ENCODE measurements at regions not wholly inside any gene's neighbourhood (a gene's known extent, or its start where the extent isn't known, plus 50 kb on each side); places are given as distances from the start of the nearest gene placed in this dataset.

DNA sequence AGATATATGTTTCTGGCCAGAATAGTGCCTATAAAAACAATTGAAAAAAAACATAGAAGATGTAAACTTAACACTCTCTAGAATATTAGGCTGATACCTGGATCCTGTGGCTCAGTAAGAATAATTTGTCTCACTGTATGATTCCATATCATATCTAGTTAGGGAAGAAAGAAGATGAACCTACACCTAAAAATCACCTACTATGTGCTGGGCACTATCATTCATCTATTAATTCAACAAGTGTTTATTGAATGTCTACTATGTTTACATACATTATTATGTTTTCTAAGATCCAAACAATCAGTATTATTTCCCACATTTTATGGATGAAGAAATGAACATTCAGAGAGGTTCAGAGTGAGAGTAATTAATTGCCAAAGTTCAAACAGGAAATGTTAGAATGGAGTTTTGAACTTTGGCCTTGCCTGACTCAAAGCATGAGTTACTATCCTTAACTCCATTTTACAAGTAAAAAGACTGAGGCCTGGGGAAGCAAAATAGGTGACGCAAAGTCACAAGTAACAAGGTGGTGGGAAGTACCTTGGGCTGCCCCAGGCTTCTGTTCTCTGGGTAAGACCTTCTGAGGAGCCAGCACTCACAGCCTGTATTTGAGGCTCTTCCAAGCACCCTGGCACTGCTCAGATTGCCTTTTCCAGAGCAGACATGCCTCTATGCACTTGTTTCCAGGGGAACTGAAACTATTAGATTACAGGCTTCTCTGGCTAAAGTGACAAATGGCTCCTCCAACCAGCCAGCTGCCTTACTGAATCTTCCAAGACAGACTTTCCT lies 111.1 kb upstream of the ACSL4 start:
- no peak for DNase-seq

- no peak for DNase-seq
Measured at GRCh38 chrX:109844986-109845385, 111.9 kb upstream of the ACSL4 start.

GRCh38 chrX:109845996-109846395 lies 112.9 kb upstream of the ACSL4 start:
- DNase-seq: no peak

DNA sequence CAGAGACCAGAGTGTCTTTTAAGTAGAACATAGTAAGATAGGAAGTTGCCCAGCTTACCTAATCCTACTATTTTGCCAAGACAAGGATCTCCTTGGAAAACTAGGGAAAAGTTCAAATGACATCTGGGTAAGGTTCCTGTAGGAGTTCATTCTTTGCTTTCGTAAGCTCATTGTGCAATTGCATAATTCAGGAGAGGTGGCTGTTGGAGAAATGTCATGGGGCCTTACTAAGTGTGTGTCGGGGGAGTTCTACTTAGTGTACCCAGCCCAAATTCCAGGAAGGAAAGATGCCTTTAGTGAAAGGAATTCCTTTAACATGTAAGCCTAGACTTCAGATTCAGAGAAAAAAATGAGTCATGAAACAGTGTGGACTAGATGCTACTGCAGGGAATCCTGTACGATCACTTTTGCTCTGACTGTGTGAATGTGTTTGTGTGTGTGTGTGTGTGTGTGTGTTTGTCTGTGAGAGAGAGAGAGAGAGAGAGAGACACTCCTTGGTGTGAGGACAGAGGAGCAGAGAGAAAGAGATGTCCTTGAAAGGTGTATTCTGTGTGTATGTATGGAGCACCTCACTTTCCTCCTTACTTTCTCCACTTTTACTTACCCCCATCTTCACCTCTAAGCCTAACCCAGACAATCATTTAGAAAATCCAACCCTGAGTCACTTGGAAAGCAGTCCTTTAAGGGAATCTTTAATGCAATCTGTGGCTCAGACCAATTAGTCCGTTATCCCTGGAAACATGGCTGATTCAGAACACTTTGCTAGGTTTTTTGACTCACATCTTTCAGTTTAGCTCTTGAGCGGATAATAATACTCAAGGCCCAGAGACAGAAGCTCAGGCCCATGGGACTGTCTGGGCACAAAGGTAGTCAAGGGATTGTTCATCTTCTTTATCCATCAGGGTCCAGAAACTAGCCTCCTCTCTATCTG lies 114.5 kb upstream of the ACSL4 start:
- no peak for DNase-seq

GRCh38 chrX:109848461-109849050 lies 115.5 kb upstream of the ACSL4 start:
- no peak for DNase-seq

DNA sequence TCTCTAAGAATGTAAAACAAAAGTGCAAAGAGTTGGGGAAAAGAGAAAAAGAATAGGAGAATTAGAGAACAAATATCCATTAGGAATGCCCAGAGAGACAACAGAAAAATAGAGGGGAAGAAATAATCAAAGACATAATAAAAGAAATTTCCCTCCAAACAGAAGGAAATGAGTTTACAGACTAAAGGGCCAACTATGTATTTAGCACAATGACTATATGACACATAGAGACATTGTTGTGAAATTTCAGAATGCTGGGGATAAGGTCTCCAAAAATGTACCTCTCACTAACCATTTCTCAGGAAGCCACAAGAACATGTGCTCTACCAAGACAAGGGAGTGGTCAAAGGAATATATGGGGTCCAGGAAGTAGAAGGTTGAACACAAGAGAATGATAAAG lies 121.0 kb upstream of the ACSL4 start:
- DNase-seq: no peak

DNA sequence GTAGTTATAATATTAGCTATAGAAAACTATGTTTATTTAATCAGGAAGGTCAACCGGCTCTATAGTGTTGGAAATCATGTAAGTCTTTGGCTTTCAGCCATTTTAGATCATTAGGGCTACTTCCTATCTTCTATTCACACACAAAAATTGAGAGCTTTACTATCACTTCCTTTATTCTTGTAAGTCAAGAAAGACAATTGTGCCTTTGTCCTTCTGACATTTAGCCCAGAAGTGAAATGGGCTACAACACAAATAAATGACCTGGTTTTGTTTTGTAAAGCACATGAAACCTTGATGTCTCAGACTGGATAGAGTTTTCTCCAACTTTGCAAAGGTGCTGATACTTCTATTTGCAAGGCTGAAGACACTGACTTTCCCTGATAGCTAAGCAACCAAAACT lies 122.4 kb upstream of the ACSL4 start:
- no peak for DNase-seq

DNA sequence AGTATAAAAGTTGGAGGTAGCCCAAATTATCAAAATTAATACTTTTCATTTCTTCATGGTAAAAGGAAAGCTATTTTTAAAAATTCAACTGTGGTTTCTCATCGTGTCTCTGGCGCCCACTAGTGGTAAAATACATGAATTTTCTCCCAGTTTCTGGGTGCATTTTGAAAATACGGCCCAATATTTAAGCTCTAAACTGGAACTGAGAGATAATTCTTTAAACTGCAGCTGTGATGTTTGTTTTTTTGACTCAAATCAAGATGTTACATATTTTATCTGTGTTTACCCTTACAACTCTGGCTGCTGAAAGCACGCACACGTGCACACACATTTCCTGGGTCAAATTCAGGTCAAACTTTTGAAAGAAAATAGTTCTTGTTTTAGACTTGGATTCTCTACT lies 123.9 kb upstream of the ACSL4 start:
- DNase-seq: no peak

DNA sequence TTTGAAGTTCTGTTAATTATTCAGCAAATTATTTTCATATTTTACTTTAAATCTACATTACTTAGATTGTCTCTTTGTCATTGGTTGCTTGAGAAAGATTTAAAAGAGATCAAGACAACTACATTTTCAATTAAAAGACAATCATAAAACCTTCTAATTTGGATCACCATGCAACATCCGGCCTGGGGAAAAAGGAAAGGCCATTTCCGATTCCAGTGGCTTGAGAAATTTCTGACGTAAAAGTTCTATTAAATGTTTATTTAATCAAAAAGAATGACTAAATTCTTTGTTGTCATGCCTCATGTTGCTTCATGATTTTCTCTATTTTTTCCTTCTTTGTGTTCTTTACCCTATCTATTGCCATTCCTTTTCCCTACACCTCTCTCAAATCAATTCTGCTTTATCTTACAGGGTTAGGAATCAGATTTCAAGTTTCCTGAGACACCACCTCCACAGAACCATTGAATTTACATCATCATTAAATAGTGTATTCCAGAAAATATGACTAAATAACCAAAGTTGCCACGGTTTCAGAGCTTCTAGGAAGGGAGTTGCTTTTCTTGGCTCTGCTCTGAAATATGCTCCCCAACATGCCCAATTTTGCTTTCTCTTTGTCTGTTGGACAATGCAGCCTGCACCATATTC lies 124.6 kb upstream of the ACSL4 start:
- no peak for DNase-seq

DNA sequence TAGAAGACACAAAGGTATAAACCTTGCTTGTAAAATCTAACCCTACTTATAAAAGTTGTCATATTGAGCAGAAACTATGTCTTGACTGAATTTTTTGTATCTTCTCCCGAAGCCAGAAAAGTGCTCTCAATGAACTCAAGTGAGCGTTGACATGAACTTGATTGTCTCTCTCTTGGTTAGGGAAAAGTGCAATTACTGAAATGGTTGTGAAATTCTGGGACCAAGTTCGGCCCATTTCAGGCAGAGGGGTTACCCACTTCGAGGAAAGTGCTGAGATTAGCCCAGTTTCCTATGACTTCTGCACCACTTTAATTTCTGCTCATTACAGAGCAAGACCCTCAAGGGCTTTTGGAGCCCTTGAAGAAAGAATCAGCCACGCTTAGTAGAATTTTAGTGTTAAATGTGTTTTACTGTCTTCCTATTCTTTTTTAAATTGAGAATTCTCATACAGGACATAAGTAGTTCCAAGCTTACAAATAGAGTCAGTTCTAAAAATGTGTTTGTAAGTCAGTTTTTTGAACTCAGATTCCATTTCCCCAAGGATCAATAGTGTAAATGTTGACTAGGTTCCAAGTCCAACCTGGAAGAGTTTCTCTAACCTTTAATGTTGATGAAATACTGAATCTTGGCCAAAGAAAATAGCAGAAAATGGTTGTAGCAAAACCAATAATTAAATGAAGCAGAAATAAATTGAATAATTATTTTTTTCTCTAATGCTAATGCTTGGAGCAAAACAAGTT lies 125.7 kb upstream of the ACSL4 start:
- no peak for DNase-seq

DNA sequence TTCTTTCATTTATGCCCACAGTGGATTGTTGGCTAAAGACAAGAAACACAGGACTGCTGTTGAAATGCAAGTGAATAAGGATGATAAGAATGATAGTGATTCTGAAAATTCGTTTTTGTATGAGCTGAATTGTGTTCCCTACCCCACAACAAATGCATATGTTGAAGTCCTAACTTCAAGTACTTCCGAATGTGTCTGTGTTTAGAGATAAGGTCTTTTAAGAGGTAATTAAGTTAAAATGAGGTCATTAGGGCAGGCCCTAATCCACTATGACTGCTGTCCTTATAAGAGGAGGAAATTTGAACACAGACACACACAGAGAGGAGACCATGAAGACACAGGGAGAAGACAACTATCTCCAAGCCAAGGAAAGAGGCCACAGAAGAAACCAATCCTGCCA lies 126.6 kb upstream of the ACSL4 start:
- DNase-seq: no peak

DNA sequence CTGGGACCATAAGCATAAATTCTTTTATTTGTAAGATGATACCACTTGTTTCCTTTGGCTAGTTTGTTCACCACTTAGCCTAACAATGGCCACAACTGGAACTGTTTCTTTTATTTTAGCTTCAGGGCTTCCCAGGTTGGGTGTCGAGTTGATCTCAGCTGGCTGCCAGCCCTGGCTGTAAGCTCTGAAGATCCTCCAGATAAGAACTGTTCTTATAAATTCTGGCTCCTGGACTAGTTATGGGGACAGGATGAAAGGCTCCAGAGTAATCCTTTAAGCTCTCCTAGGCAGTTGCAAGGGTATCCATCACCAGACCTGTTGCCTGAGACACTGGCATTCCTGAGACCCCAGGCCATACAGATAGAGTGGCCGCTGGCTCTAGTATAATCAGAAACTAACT lies 129.4 kb upstream of the ACSL4 start:
- no peak for DNase-seq

GRCh38 chrX:109863811-109864210 lies 130.8 kb upstream of the ACSL4 start:
- no peak for DNase-seq

- no peak for DNase-seq
Measured at GRCh38 chrX:109871121-109871888, 131.6 kb upstream of the TMEM164 start.

DNA sequence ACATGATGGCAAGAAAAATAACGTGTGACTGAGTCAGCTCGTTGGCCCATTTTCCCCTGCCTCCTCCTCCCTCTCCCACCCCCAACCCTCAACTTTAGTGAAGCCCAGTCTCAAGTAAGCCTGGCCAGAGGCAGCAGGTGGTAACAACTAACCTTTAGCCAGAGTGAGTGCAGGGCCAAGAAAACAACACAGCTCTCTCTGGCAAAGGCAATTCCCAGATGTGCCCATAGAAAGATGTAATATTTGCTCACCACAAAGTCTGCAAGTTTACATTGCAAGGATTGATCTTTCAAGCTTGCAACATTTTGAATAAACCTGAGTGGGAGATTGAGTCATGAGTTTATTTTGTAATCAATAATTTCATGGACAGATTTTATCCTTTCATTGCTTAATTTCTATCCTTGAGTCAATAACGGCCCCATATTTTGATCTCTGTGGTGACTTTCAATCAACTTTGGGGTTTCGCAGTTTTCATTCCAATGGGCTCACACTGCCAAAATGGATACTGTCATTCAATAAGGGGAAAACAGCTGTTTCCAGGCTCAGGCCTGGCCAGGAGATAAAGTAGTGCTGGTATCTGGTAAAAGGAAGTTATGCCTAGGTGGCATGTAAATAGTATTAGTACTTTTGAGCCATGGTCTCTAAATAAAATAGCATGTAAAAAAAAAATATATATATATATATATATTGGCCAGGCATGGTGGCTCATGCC lies 130.7 kb upstream of the TMEM164 start:
- no peak for DNase-seq

GRCh38 chrX:109873574-109873973 lies 129.3 kb upstream of the TMEM164 start:
- no peak for DNase-seq

DNA sequence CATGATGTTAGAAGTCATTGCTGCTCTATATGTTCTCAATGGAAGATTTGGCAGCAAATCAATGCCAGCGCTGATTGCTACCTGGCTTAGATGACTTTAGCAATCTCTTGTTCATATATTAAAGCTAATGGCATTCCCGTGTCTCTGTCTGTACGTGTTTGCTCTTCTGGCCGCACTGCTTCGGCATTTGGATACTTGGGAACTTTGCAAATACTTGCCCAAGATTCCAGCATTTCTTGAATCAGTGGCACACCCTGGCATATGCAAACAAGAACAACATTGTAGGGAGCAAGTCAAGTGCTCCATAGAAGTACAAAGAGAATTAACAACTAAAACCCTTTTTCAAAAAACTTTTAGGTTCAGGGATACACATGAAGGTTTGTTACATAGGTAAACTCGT lies 128.9 kb upstream of the TMEM164 start:
- DNase-seq: no peak

- no peak for DNase-seq
Measured at GRCh38 chrX:109874548-109874947, 128.4 kb upstream of the TMEM164 start.

- no peak for DNase-seq
Measured at GRCh38 chrX:109875831-109876230, 127.1 kb upstream of the TMEM164 start.

DNA sequence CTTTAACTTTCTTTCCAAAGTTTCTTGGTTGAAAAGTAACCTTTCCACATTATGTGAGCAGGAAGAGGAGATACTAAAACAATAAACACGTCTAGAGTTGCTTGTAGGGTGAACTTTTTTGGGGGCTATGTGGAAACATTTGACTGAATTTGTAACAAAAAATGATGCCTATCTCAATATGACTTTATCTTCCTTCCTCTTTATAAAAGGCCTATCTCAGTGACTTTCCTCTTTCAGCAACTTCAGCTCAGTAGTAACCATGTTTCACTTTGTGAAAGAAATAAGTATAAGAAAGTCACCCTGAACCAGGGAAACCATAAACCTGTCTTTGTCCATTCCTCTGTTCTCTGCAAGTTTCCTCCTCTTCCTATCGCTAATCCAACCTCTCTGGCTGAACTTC lies 124.7 kb upstream of the TMEM164 start:
- no peak for DNase-seq

DNA sequence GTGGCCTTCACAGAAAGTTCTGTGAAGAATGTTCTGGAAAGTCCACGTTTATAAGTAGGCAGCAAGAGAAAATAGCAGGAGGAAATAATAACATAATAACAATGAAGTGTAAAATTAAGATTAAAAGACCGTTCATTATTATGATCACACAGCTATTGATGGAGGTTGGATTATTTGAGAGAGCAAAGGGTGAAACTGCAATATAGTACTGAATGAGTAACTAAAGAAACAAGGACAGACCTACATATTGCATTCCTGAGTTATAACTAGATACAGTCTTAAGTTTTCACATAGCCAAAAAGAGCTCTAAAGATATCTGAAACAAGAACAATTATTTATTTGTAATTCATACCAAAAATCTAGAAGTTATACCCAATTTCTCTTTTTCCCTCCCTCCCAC lies 122.9 kb upstream of the TMEM164 start:
- no peak for DNase-seq
